ENCODE measurements at regions not wholly inside any gene's neighbourhood (a gene's known extent, or its start where the extent isn't known, plus 50 kb on each side); places are given as distances from the start of the nearest gene placed in this dataset.

- no peaks in the 10 kb centered on the region for H3K9me3 ChIP-seq (ENCODE audit: control insufficient read depth, low read length)
- no peaks in the 10 kb centered on the region for H3K79me2 ChIP-seq
- no peak overlapping the region for H3K4me3 ChIP-seq (ENCODE audit: low read depth, low read length)
- H2AFZ ChIP-seq: peak overlapping the region; percentile 25
- no peaks in the 10 kb centered on the region for H3K27me3 ChIP-seq (ENCODE audit: control insufficient read depth, insufficient read depth, low read length)
- no peak overlapping the region for H3K9ac ChIP-seq
- H3K4me2 ChIP-seq (ENCODE audit: low read length): no peak overlapping the region
- H3K36me3 ChIP-seq (ENCODE audit: control insufficient read depth, insufficient read depth, low read length): no peaks in the 10 kb centered on the region
- H3K27ac ChIP-seq: no peak overlapping the region
- H3K4me1 ChIP-seq: no peaks in the 10 kb centered on the region
- no peak for TF ChIP-seq CTCF (IDR thresholded peaks at IDR 0.05)
Measured at GRCh38 chr14:64639340-64639821, 64.8 kb upstream of the PLEKHG3 start.

- H3K4me3 ChIP-seq (ENCODE audit: low read depth, low read length): no peak overlapping the region
- no peak overlapping the region for H3K27ac ChIP-seq
- no peak overlapping the region for H3K4me2 ChIP-seq (ENCODE audit: low read length)
- no peaks in the 10 kb centered on the region for H3K36me3 ChIP-seq (ENCODE audit: control insufficient read depth, insufficient read depth, low read length)
- H3K79me2 ChIP-seq: no peaks in the 10 kb centered on the region
- no peaks in the 10 kb centered on the region for H3K27me3 ChIP-seq (ENCODE audit: control insufficient read depth, insufficient read depth, low read length)
- H3K9me3 ChIP-seq (ENCODE audit: control insufficient read depth, low read length): no peaks in the 10 kb centered on the region
- no peak overlapping the region for H2AFZ ChIP-seq
- TF ChIP-seq CTCF (IDR thresholded peaks at IDR 0.05): no peak
- no peaks in the 10 kb centered on the region for H3K4me1 ChIP-seq
- H3K9ac ChIP-seq: no peak overlapping the region
Measured at GRCh38 chr14:64640839-64641238, 63.4 kb upstream of the PLEKHG3 start.

- Histone ChIP-seq H3K4me3 (ENCODE audit: low read depth, low read length) (no peak overlapping the region), H3K27me3 (ENCODE audit: control insufficient read depth, insufficient read depth, low read length) (no peaks in the 10 kb centered on the region), H3K9me3 (ENCODE audit: control insufficient read depth, low read length) (no peaks in the 10 kb centered on the region), H3K36me3 (ENCODE audit: control insufficient read depth, insufficient read depth, low read length) (no peaks in the 10 kb centered on the region), H3K27ac (no peak overlapping the region), H2AFZ (no peak overlapping the region), H3K79me2 (no peaks in the 10 kb centered on the region), H3K4me1 (no peaks in the 10 kb centered on the region), H3K9ac (no peak overlapping the region), H3K4me2 (ENCODE audit: low read length) (no peak overlapping the region)
- TF ChIP-seq CTCF (IDR thresholded peaks at IDR 0.05): no peak
Measured at GRCh38 chr14:64641760-64642159, 62.5 kb upstream of the PLEKHG3 start.

GRCh38 chr14:64643709-64644108 lies 60.5 kb upstream of the PLEKHG3 start:
- Histone ChIP-seq H3K4me1 (no peaks in the 10 kb centered on the region), H3K79me2 (no peaks in the 10 kb centered on the region), H3K9ac (no peak overlapping the region), H3K9me3 (ENCODE audit: control insufficient read depth, low read length) (no peaks in the 10 kb centered on the region), H3K27me3 (ENCODE audit: control insufficient read depth, insufficient read depth, low read length) (no peaks in the 10 kb centered on the region), H3K4me2 (ENCODE audit: low read length) (no peak overlapping the region), H3K27ac (no peak overlapping the region), H3K36me3 (ENCODE audit: control insufficient read depth, insufficient read depth, low read length) (no peaks in the 10 kb centered on the region), H3K4me3 (ENCODE audit: low read depth, low read length) (no peak overlapping the region), H2AFZ (no peak overlapping the region)
- no peak for TF ChIP-seq CTCF (IDR thresholded peaks at IDR 0.05)

- H3K27me3 ChIP-seq (ENCODE audit: control insufficient read depth, insufficient read depth, low read length): no peaks in the 10 kb centered on the region
- no peak overlapping the region for H3K4me2 ChIP-seq (ENCODE audit: low read length)
- H3K9ac ChIP-seq: no peak overlapping the region
- no peaks in the 10 kb centered on the region for H3K9me3 ChIP-seq (ENCODE audit: control insufficient read depth, low read length)
- H3K4me1 ChIP-seq: no peaks in the 10 kb centered on the region
- no peaks in the 10 kb centered on the region for H3K79me2 ChIP-seq
- no peak for TF ChIP-seq CTCF (IDR thresholded peaks at IDR 0.05)
- H3K4me3 ChIP-seq (ENCODE audit: low read depth, low read length): no peak overlapping the region
- no peak overlapping the region for H2AFZ ChIP-seq
- H3K36me3 ChIP-seq (ENCODE audit: control insufficient read depth, insufficient read depth, low read length): no peaks in the 10 kb centered on the region
- H3K27ac ChIP-seq: peak overlapping the region; percentile 5
Measured at GRCh38 chr14:64644629-64645028, 59.6 kb upstream of the PLEKHG3 start.
